NCI-H2196 treated with DMSO at 0.1 percent for 48 hours (cell line): ENCODE measurements at regions not wholly inside any gene's neighbourhood (a gene's known extent, or its start where the extent isn't known, plus 50 kb on each side); places are given as distances from the start of the nearest gene placed in this dataset.

Experiments
- DNase-seq: peaks from one replicate; lab custom pipeline; 2025; ENCODE audit not compliant: unreplicated experiment; lab: John Stamatoyannopoulos, UW

- no peak for DNase-seq
Observed at GRCh38 chr9:38164659-38165221, 95.7 kb upstream of the SHB start.

GRCh38 chr9:38163518-38163917, 94.5 kb upstream of the SHB start:
- DNase-seq: no peak

- no peak for DNase-seq
Observed at GRCh38 chr9:38162332-38163211, 93.5 kb upstream of the SHB start.

GRCh38 chr9:38160613-38161215, 91.7 kb upstream of the SHB start:
- DNase-seq: no peak

- no peak for DNase-seq
Observed at GRCh38 chr9:38159599-38159998, 90.6 kb upstream of the SHB start.

- no peak for DNase-seq
Observed at GRCh38 chr9:38158628-38159027, 89.6 kb upstream of the SHB start.

- DNase-seq: no peak
Observed at GRCh38 chr9:38157711-38158110, 88.7 kb upstream of the SHB start.

GRCh38 chr9:38154501-38155421, 85.7 kb upstream of the SHB start:
- DNase-seq: no peak

GRCh38 chr9:38153910-38154291, 84.9 kb upstream of the SHB start:
- DNase-seq: no peak

- DNase-seq: no peak
Observed at GRCh38 chr9:38153152-38153909, 84.3 kb upstream of the SHB start.

- no peak for DNase-seq
Observed at GRCh38 chr9:38149647-38150046, 80.6 kb upstream of the SHB start.

GRCh38 chr9:38146844-38147243, 77.8 kb upstream of the SHB start:
- DNase-seq: no peak

GRCh38 chr9:38145526-38146053, 76.6 kb upstream of the SHB start:
- no peak for DNase-seq

- DNase-seq: no peak
Observed at GRCh38 chr9:38144421-38144820, 75.4 kb upstream of the SHB start.

- DNase-seq: no peak
Observed at GRCh38 chr9:38141746-38142591, 72.9 kb upstream of the SHB start.

- DNase-seq: no peak
Observed at GRCh38 chr9:38138276-38138675, 69.2 kb upstream of the SHB start.

- DNase-seq: no peak
Observed at GRCh38 chr9:38137342-38137741, 68.3 kb upstream of the SHB start.

- no peak for DNase-seq
Observed at GRCh38 chr9:38136386-38136785, 67.4 kb upstream of the SHB start.

GRCh38 chr9:38134611-38135237, 65.7 kb upstream of the SHB start:
- DNase-seq: no peak
